Medulla oblongata (tissue), 1 donor: ENCODE measurements at regions not wholly inside any gene's neighbourhood (a gene's known extent, or its start where the extent isn't known, plus 50 kb on each side); places are given as distances from the start of the nearest gene placed in this dataset.
"Not testable (repeated sequence)": the region's sequence is repeated elsewhere in the genome, so short reads cannot be mapped to it uniquely, and the experiment has no call there.

ENCODE experiments used
- DNase-seq: peaks from one replicate; pipeline ENCODE4 v3.0.0-alpha.2; 2015; ENCODE audit errors: extremely low spot score

GRCh38 chr20:55937283-55937682, 68.0 kb downstream of the CBLN4 start:
- DNase-seq: no peak

GRCh38 chr20:55936209-55936595, 69.1 kb downstream of the CBLN4 start:
- no peak for DNase-seq

- DNase-seq: no peak
These were observed 69.7 kb downstream of the CBLN4 start for GRCh38 chr20:55935448-55936208.

GRCh38 chr20:55934146-55934545, 71.2 kb downstream of the CBLN4 start:
- DNase-seq: no peak

- DNase-seq: not testable (repeated sequence)
These were observed 74.4 kb downstream of the CBLN4 start for GRCh38 chr20:55930876-55931275.

GRCh38 chr20:55928266-55928665, 77.1 kb downstream of the CBLN4 start:
- no peak for DNase-seq

- DNase-seq: no peak
These were observed 85.4 kb downstream of the CBLN4 start for GRCh38 chr20:55919956-55920355.

DNA sequence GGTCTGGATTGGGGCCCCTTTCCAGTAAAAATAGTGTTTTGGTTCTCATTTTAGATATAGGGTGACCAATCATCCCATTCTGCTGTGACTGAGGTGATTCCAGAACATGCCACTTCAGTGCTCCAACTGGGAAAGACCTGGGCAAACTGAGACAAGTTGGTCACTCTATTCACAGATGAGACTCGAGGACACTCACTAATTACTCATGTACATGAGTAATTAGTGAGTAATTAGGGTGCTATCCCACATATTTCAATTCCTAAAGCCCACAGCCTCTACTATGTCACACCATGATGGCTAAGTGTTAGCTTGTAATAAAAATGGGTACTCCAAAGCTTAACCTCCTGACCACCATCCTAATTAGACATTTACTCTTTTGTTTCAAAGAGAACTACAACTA, 86.0 kb downstream of the CBLN4 start:
- no peak for DNase-seq

DNA sequence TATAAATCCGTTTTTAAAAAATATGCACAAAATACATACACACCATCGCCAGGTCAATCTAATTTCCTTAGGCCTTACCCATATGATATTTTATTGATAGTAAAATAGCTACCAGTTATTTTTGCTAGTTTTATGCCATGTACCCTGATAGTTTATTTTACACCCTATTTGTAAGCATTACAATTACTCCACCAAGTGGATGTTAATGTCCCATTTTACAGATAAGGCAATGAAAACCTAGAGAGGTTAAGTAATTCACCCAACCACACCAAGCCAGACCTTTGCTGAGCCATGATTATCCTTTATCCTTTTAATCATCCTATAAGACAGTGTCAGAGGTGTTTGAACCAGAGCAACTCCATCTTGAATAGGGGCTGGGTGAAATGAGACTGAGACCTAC, 86.8 kb downstream of the CBLN4 start:
- no peak for DNase-seq

GRCh38 chr20:55893031-55893430, 112.3 kb downstream of the CBLN4 start:
- no peak for DNase-seq

GRCh38 chr20:55888685-55889084, 116.6 kb downstream of the CBLN4 start:
- DNase-seq: no peak

GRCh38 chr20:55882910-55883309, 122.4 kb downstream of the CBLN4 start:
- no peak for DNase-seq

DNA sequence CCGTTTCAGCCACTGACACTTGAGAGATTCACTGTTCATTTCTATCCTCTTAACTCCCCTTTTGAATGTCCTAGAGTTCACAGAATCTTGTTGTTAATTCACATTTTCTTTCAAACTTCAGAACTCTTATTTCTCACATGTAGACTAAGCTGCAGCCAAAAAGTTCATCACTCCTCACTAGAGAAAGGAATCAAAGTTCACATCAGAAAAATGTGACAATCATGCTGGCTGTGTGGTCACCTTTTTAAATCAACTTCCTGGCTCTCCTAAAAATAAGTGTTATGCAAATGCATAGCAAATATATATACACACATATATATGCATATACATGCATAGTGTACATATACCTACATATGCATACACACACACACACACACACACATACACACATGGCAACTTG, 123.0 kb downstream of the CBLN4 start:
- DNase-seq: no peak

GRCh38 chr20:55881204-55881603, 124.1 kb downstream of the CBLN4 start:
- DNase-seq: no peak

GRCh38 chr20:55880361-55880760, 125.0 kb downstream of the CBLN4 start:
- DNase-seq: no peak

GRCh38 chr20:55855052-55855451, 150.3 kb downstream of the CBLN4 start:
- DNase-seq: no peak

GRCh38 chr20:55830121-55830827, 175.0 kb downstream of the CBLN4 start:
- DNase-seq: no peak

GRCh38 chr20:55805138-55805537, 200.2 kb downstream of the CBLN4 start:
- DNase-seq: no peak

DNA sequence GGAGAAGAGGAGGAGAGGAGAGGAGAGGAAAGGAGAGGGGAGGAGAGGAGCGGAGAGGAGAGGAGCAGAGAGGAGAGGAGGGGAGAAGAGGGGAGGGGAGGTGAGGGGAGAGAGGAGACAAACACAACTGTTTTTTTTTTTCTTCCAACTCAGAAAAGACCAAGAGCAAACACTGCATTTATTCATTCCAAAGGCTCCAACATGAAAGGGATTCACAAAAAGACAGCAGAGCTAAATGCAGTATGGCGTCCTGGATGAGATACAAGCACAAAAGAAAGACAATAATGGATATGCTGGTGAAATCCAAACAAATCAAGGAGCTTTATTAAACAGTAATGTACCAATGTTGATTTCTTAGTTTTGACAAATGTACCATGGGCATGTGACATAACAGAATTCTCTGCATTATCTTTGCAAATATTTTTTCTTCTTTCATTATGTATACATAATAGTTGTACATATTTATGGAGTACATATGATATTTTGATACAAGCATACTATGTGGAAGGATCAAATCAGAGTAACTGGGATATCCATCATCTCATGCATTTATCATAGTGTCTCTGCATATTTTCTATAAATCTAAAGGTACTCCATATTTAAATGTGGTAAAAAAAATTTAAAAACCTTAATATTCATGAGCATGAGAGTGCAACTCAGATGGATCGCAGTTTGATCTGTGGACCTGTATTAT, 204.6 kb downstream of the CBLN4 start:
- no peak for DNase-seq

DNA sequence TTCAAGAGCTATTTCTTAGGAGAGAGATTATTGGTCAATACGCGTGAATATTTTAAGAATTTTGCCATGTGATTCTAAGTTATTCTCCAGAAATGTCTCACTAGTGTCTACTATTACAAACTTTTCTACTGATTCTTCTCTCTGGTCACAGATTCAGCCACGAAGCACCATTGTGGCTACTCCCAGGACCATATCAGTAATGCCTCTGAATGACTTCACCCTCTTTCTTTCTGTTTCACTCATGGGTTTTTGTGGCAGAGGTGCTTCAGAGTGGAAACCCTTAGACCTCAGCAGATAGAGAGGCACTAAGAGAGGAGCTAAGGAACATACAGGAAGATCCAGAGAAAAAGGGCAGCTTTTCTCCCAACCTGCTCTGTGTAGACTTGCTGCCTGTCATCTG, 211.3 kb downstream of the CBLN4 start:
- no peak for DNase-seq

- no peak for DNase-seq
These were observed 213.3 kb downstream of the CBLN4 start for GRCh38 chr20:55792049-55792448.

DNA sequence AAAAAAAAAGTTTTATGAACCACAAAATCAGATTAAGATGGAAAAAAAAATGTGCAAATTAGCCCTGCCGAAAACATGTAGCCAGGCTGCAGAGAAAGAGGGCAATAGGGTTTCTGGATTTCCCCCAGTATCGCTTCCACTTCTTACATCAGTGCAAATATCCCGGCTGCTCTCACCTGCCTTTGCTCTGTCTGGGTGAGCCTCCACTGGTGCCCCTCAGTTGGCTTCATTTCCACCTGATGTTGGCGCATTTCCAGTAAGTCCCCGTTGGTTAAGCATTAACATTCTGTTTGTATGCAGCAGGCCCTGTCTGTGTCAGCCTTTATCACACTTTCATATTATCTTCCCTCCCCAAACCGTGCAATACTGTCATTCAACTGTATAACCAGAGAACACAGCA, 215.1 kb downstream of the CBLN4 start:
- DNase-seq: no peak

- no peak for DNase-seq
These were observed 221.3 kb downstream of the CBLN4 start for GRCh38 chr20:55784036-55784435.
